ENCODE measurements at regions not wholly inside any gene's neighbourhood (a gene's known extent, or its start where the extent isn't known, plus 50 kb on each side); places are given as distances from the start of the nearest gene placed in this dataset.
"Not testable (repeated sequence)": the region's sequence is repeated elsewhere in the genome, so short reads cannot be mapped to it uniquely, and the experiment has no call there.

- no peaks in the 10 kb centered on the region for H3K9me3 Mint-ChIP-seq
- ATAC-seq, result no peak
- no peaks in the 10 kb centered on the region for H3K27me3 Mint-ChIP-seq
Measured at GRCh38 chrX:128438082-128438481, 385.9 kb upstream of the ACTRT1 start.

GRCh38 chrX:128436397-128437103, 384.3 kb upstream of the ACTRT1 start:
- Mint-ChIP-seq H3K4me3 (no peak overlapping the region), H3K27me3 (no peaks in the 10 kb centered on the region), H3K9me3 (no peaks in the 10 kb centered on the region), H3K27ac (no peak overlapping the region), H3K4me1 (ENCODE audit: low read depth in 2 of 2) (no peaks in the 10 kb centered on the region), H3K36me3 (no peaks in the 10 kb centered on the region)
- no peak for ATAC-seq
- no peak for DNase-seq (ENCODE audit: low spot score)

More at GRCh38 chrX:128438082-128438481, 385.9 kb upstream of the ACTRT1 start:
- Mint-ChIP-seq H3K4me1 (ENCODE audit: low read depth in 2 of 2) (no peaks in the 10 kb centered on the region), H3K36me3 (no peaks in the 10 kb centered on the region), H3K4me3 (no peak overlapping the region), H3K27ac (no peak overlapping the region)
- DNase-seq (ENCODE audit: low spot score), result no peak

GRCh38 chrX:128425546-128425945, 373.3 kb upstream of the ACTRT1 start:
- no peaks in the 10 kb centered on the region for H3K4me1 Mint-ChIP-seq (ENCODE audit: low read depth in 2 of 2)
- no peaks in the 10 kb centered on the region for H3K36me3 Mint-ChIP-seq
- no peak overlapping the region for H3K4me3 Mint-ChIP-seq
- peaks cover 0 to 3% of the 10 kb centered on the region in 2 donors for H3K27me3 Mint-ChIP-seq
- DNase-seq (ENCODE audit: low spot score) (no peak), ATAC-seq (no peak)
- H3K9me3 Mint-ChIP-seq, result peaks cover 4% of the 10 kb centered on the region
- H3K27ac Mint-ChIP-seq, result no peak overlapping the region

GRCh38 chrX:128408842-128409241, 356.6 kb upstream of the ACTRT1 start:
- no peaks in the 10 kb centered on the region for H3K9me3 Mint-ChIP-seq
- H3K36me3 Mint-ChIP-seq, result no peaks in the 10 kb centered on the region
- H3K27ac Mint-ChIP-seq, result no peak overlapping the region
- DNase-seq (ENCODE audit: low spot score) (no peak), ATAC-seq (no peak)
- H3K4me1 Mint-ChIP-seq (ENCODE audit: low read depth in 2 of 2), result no peaks in the 10 kb centered on the region
- peaks cover 0 to 3% of the 10 kb centered on the region in 2 donors for H3K27me3 Mint-ChIP-seq
- H3K4me3 Mint-ChIP-seq, result no peak overlapping the region

GRCh38 chrX:128396601-128397000, 344.4 kb upstream of the ACTRT1 start:
- H3K9me3 Mint-ChIP-seq, result no peaks in the 10 kb centered on the region

GRCh38 chrX:128383846-128384245, 331.6 kb upstream of the ACTRT1 start:
- not testable (repeated sequence) for DNase-seq (ENCODE audit: low spot score); H3K27me3 Mint-ChIP-seq; H3K36me3 Mint-ChIP-seq; ATAC-seq; H3K9me3 Mint-ChIP-seq; H3K27ac Mint-ChIP-seq; H3K4me3 Mint-ChIP-seq; H3K4me1 Mint-ChIP-seq (ENCODE audit: low read depth in 2 of 2)

More at GRCh38 chrX:128396601-128397000, 344.4 kb upstream of the ACTRT1 start:
- ATAC-seq (no peak), DNase-seq (ENCODE audit: low spot score) (no peak)
- no peaks in the 10 kb centered on the region for H3K36me3 Mint-ChIP-seq
- H3K4me3 Mint-ChIP-seq, result no peak overlapping the region
- H3K27ac Mint-ChIP-seq, result no peak overlapping the region
- no peaks in the 10 kb centered on the region for H3K4me1 Mint-ChIP-seq (ENCODE audit: low read depth in 2 of 2)
- H3K27me3 Mint-ChIP-seq, result peaks cover 0 to 2% of the 10 kb centered on the region in 2 donors

- Mint-ChIP-seq H3K27ac (no peak overlapping the region), H3K4me1 (ENCODE audit: low read depth in 2 of 2) (no peaks in the 10 kb centered on the region), H3K27me3 (peaks cover 0 to 2% of the 10 kb centered on the region in 2 donors), H3K36me3 (no peaks in the 10 kb centered on the region), H3K4me3 (no peak overlapping the region), H3K9me3 (no peaks in the 10 kb centered on the region)
- DNase-seq (ENCODE audit: low spot score) (no peak), ATAC-seq (no peak)
Measured at GRCh38 chrX:128365492-128365891, 313.3 kb upstream of the ACTRT1 start.

- H3K9me3 Mint-ChIP-seq, result peaks cover 6% of the 10 kb centered on the region
- no peaks in the 10 kb centered on the region for H3K4me1 Mint-ChIP-seq (ENCODE audit: low read depth in 2 of 2)
- DNase-seq (ENCODE audit: low spot score), result no peak
- H3K4me3 Mint-ChIP-seq, result no peak overlapping the region
- ATAC-seq, result no peak
- H3K27ac Mint-ChIP-seq, result no peak overlapping the region
- no peaks in the 10 kb centered on the region for H3K27me3 Mint-ChIP-seq
- no peaks in the 10 kb centered on the region for H3K36me3 Mint-ChIP-seq
Measured at GRCh38 chrX:128335671-128336070, 283.5 kb upstream of the ACTRT1 start.

- no peak for ATAC-seq
- H3K4me1 Mint-ChIP-seq (ENCODE audit: low read depth in 2 of 2), result no peaks in the 10 kb centered on the region
- no peak overlapping the region for H3K4me3 Mint-ChIP-seq
Measured at GRCh38 chrX:128334821-128335220, 282.6 kb upstream of the ACTRT1 start.

GRCh38 chrX:128310912-128311311, 258.7 kb upstream of the ACTRT1 start:
- DNase-seq (ENCODE audit: low spot score) (no peak), ATAC-seq (no peak)
- H3K36me3 Mint-ChIP-seq, result no peaks in the 10 kb centered on the region
- no peaks in the 10 kb centered on the region for H3K4me1 Mint-ChIP-seq (ENCODE audit: low read depth in 2 of 2)
- no peak overlapping the region for H3K27ac Mint-ChIP-seq
- peaks cover 0 to 2% of the 10 kb centered on the region in 2 donors for H3K27me3 Mint-ChIP-seq
- H3K9me3 Mint-ChIP-seq, result peaks cover 3% of the 10 kb centered on the region
- no peak overlapping the region for H3K4me3 Mint-ChIP-seq

More at GRCh38 chrX:128334821-128335220, 282.6 kb upstream of the ACTRT1 start:
- Mint-ChIP-seq H3K9me3 (peaks cover 6% of the 10 kb centered on the region), H3K36me3 (no peaks in the 10 kb centered on the region), H3K27me3 (no peaks in the 10 kb centered on the region), H3K27ac (no peak overlapping the region)
- no peak for DNase-seq (ENCODE audit: low spot score)

- ATAC-seq (no peak), DNase-seq (ENCODE audit: low spot score) (no peak)
- Mint-ChIP-seq H3K9me3 (peaks cover 3% of the 10 kb centered on the region), H3K4me3 (no peak overlapping the region), H3K36me3 (no peaks in the 10 kb centered on the region), H3K27ac (no peak overlapping the region), H3K4me1 (ENCODE audit: low read depth in 2 of 2) (no peaks in the 10 kb centered on the region), H3K27me3 (peaks cover 0 to 2% of the 10 kb centered on the region in 2 donors)
Measured at GRCh38 chrX:128309311-128309710, 257.1 kb upstream of the ACTRT1 start.

- DNase-seq (ENCODE audit: low spot score), result no peak
- no peaks in the 10 kb centered on the region for H3K4me1 Mint-ChIP-seq (ENCODE audit: low read depth in 2 of 2)
- no peak for ATAC-seq
- H3K4me3 Mint-ChIP-seq, result no peak overlapping the region
- no peaks in the 10 kb centered on the region for H3K36me3 Mint-ChIP-seq
- H3K27ac Mint-ChIP-seq, result no peak overlapping the region
- H3K27me3 Mint-ChIP-seq, result peaks cover 0 to 3% of the 10 kb centered on the region in 2 donors
- H3K9me3 Mint-ChIP-seq, result peaks cover 3% of the 10 kb centered on the region
Measured at GRCh38 chrX:128294198-128294597, 242.0 kb upstream of the ACTRT1 start.

GRCh38 chrX:128287693-128288092, 235.5 kb upstream of the ACTRT1 start:
- ATAC-seq, result no peak
- Mint-ChIP-seq H3K27me3 (peaks cover 0 to 2% of the 10 kb centered on the region in 2 donors), H3K4me3 (no peak overlapping the region), H3K4me1 (ENCODE audit: low read depth in 2 of 2) (no peaks in the 10 kb centered on the region), H3K9me3 (peaks cover 8% of the 10 kb centered on the region), H3K27ac (no peak overlapping the region), H3K36me3 (no peaks in the 10 kb centered on the region)
- no peak for DNase-seq (ENCODE audit: low spot score)

- Mint-ChIP-seq H3K27ac (no peak overlapping the region), H3K9me3 (no peaks in the 10 kb centered on the region), H3K27me3 (peaks cover 0 to 2% of the 10 kb centered on the region in 2 donors), H3K36me3 (no peaks in the 10 kb centered on the region), H3K4me3 (no peak overlapping the region), H3K4me1 (ENCODE audit: low read depth in 2 of 2) (no peaks in the 10 kb centered on the region)
- ATAC-seq (no peak), DNase-seq (ENCODE audit: low spot score) (no peak)
Measured at GRCh38 chrX:128250621-128251020, 198.4 kb upstream of the ACTRT1 start.

- no peaks in the 10 kb centered on the region for H3K4me1 Mint-ChIP-seq (ENCODE audit: low read depth in 2 of 2)
- ATAC-seq (no peak), DNase-seq (ENCODE audit: low spot score) (no peak)
- no peak overlapping the region for H3K27ac Mint-ChIP-seq
- H3K4me3 Mint-ChIP-seq, result no peak overlapping the region
- peaks cover 4% of the 10 kb centered on the region for H3K36me3 Mint-ChIP-seq
- peaks cover 10% of the 10 kb centered on the region for H3K9me3 Mint-ChIP-seq
- no peaks in the 10 kb centered on the region for H3K27me3 Mint-ChIP-seq
Measured at GRCh38 chrX:128216364-128216763, 164.2 kb upstream of the ACTRT1 start.

Data from natural killer cell treated with Interleukin-12 subunit alpha and Interleukin-12 subunit beta and Interleukin-15 and Interleukin-18, amount 100 ng/mL, for 72 hours (primary cell).